ENCODE measurements at regions not wholly inside any gene's neighbourhood (a gene's known extent, or its start where the extent isn't known, plus 50 kb on each side); places are given as distances from the start of the nearest gene placed in this dataset.

GRCh38 chr2:8416849-8417832 lies 264.7 kb upstream of the ID2 start:
- H3K27me3 ChIP-seq (ENCODE audit: control insufficient read depth, insufficient read depth, low read length): peaks cover 2% of the 10 kb centered on the region
- no peaks in the 10 kb centered on the region for H3K4me1 ChIP-seq (ENCODE audit: control insufficient read depth, insufficient read depth, low read length)
- H3K36me3 ChIP-seq (ENCODE audit: insufficient read depth, low read length): no peaks in the 10 kb centered on the region
- H3K9me3 ChIP-seq (replicated peaks; ENCODE audit: low read length): no peaks in the 10 kb centered on the region
- no peak overlapping the region for H3K4me2 ChIP-seq (ENCODE audit: low read length)
- H3K9ac ChIP-seq (ENCODE audit: low read depth, low read length): no peak overlapping the region
- no peak overlapping the region for H3K4me3 ChIP-seq (ENCODE audit: low read length)

GRCh38 chr2:8418721-8419120 lies 263.1 kb upstream of the ID2 start:
- Histone ChIP-seq H3K27me3 (ENCODE audit: control insufficient read depth, insufficient read depth, low read length) (peaks cover 4% of the 10 kb centered on the region), H3K4me2 (ENCODE audit: low read length) (no peak overlapping the region), H3K4me3 (ENCODE audit: low read length) (no peak overlapping the region), H3K36me3 (ENCODE audit: insufficient read depth, low read length) (no peaks in the 10 kb centered on the region), H3K9me3 (replicated peaks; ENCODE audit: low read length) (no peaks in the 10 kb centered on the region), H3K4me1 (ENCODE audit: control insufficient read depth, insufficient read depth, low read length) (no peaks in the 10 kb centered on the region), H3K9ac (ENCODE audit: low read depth, low read length) (no peak overlapping the region)

GRCh38 chr2:8421658-8422449 lies 260.0 kb upstream of the ID2 start:
- no peaks in the 10 kb centered on the region for H3K4me1 ChIP-seq (ENCODE audit: control insufficient read depth, insufficient read depth, low read length)
- H3K9ac ChIP-seq (ENCODE audit: low read depth, low read length): no peak overlapping the region
- H3K27me3 ChIP-seq (ENCODE audit: control insufficient read depth, insufficient read depth, low read length): peaks cover 4% of the 10 kb centered on the region
- H3K4me3 ChIP-seq (ENCODE audit: low read length): no peak overlapping the region
- H3K9me3 ChIP-seq (replicated peaks; ENCODE audit: low read length): no peaks in the 10 kb centered on the region
- H3K4me2 ChIP-seq (ENCODE audit: low read length): no peak overlapping the region
- H3K36me3 ChIP-seq (ENCODE audit: insufficient read depth, low read length): no peaks in the 10 kb centered on the region

GRCh38 chr2:8422450-8422800 lies 259.4 kb upstream of the ID2 start:
- H3K9ac ChIP-seq (ENCODE audit: low read depth, low read length): no peak overlapping the region
- H3K4me3 ChIP-seq (ENCODE audit: low read length): no peak overlapping the region
- H3K4me1 ChIP-seq (ENCODE audit: control insufficient read depth, insufficient read depth, low read length): no peaks in the 10 kb centered on the region
- H3K9me3 ChIP-seq (replicated peaks; ENCODE audit: low read length): no peaks in the 10 kb centered on the region
- H3K36me3 ChIP-seq (ENCODE audit: insufficient read depth, low read length): no peaks in the 10 kb centered on the region
- no peak overlapping the region for H3K4me2 ChIP-seq (ENCODE audit: low read length)
- peaks cover 4% of the 10 kb centered on the region for H3K27me3 ChIP-seq (ENCODE audit: control insufficient read depth, insufficient read depth, low read length)

GRCh38 chr2:8424997-8425900 lies 256.6 kb upstream of the ID2 start:
- Histone ChIP-seq H3K4me2 (ENCODE audit: low read length) (no peak overlapping the region), H3K9ac (ENCODE audit: low read depth, low read length) (no peak overlapping the region), H3K27me3 (ENCODE audit: control insufficient read depth, insufficient read depth, low read length) (peaks cover 4% of the 10 kb centered on the region), H3K9me3 (replicated peaks; ENCODE audit: low read length) (no peaks in the 10 kb centered on the region), H3K36me3 (ENCODE audit: insufficient read depth, low read length) (no peaks in the 10 kb centered on the region), H3K4me3 (ENCODE audit: low read length) (no peak overlapping the region), H3K4me1 (ENCODE audit: control insufficient read depth, insufficient read depth, low read length) (no peaks in the 10 kb centered on the region)

- Histone ChIP-seq H3K36me3 (ENCODE audit: insufficient read depth, low read length) (no peaks in the 10 kb centered on the region), H3K9me3 (replicated peaks; ENCODE audit: low read length) (no peaks in the 10 kb centered on the region), H3K4me3 (ENCODE audit: low read length) (no peak overlapping the region), H3K9ac (ENCODE audit: low read depth, low read length) (no peak overlapping the region), H3K27me3 (ENCODE audit: control insufficient read depth, insufficient read depth, low read length) (peaks cover 4% of the 10 kb centered on the region), H3K4me1 (ENCODE audit: control insufficient read depth, insufficient read depth, low read length) (no peaks in the 10 kb centered on the region), H3K4me2 (ENCODE audit: low read length) (no peak overlapping the region)
Observed at GRCh38 chr2:8426550-8426949, 255.3 kb upstream of the ID2 start.

GRCh38 chr2:8427211-8427610 lies 254.6 kb upstream of the ID2 start:
- no peak overlapping the region for H3K9ac ChIP-seq (ENCODE audit: low read depth, low read length)
- H3K36me3 ChIP-seq (ENCODE audit: insufficient read depth, low read length): no peaks in the 10 kb centered on the region
- H3K4me3 ChIP-seq (ENCODE audit: low read length): no peak overlapping the region
- peaks cover 2% of the 10 kb centered on the region for H3K27me3 ChIP-seq (ENCODE audit: control insufficient read depth, insufficient read depth, low read length)
- H3K4me1 ChIP-seq (ENCODE audit: control insufficient read depth, insufficient read depth, low read length): no peaks in the 10 kb centered on the region
- H3K4me2 ChIP-seq (ENCODE audit: low read length): no peak overlapping the region
- no peaks in the 10 kb centered on the region for H3K9me3 ChIP-seq (replicated peaks; ENCODE audit: low read length)

- Histone ChIP-seq H3K9ac (ENCODE audit: low read depth, low read length) (no peak overlapping the region), H3K4me3 (ENCODE audit: low read length) (no peak overlapping the region), H3K4me1 (ENCODE audit: control insufficient read depth, insufficient read depth, low read length) (no peaks in the 10 kb centered on the region), H3K4me2 (ENCODE audit: low read length) (no peak overlapping the region), H3K9me3 (replicated peaks; ENCODE audit: low read length) (no peaks in the 10 kb centered on the region), H3K36me3 (ENCODE audit: insufficient read depth, low read length) (no peaks in the 10 kb centered on the region), H3K27me3 (ENCODE audit: control insufficient read depth, insufficient read depth, low read length) (no peaks in the 10 kb centered on the region)
Observed at GRCh38 chr2:8430628-8431027, 251.2 kb upstream of the ID2 start.

- H3K9ac ChIP-seq (ENCODE audit: low read depth, low read length): no peak overlapping the region
Observed at GRCh38 chr2:8431446-8432125, 250.3 kb upstream of the ID2 start.

GRCh38 chr2:8432706-8433336 lies 249.0 kb upstream of the ID2 start:
- H3K27me3 ChIP-seq (ENCODE audit: control insufficient read depth, insufficient read depth, low read length): no peaks in the 10 kb centered on the region
- no peak overlapping the region for H3K4me3 ChIP-seq (ENCODE audit: low read length)
- no peak overlapping the region for H3K4me2 ChIP-seq (ENCODE audit: low read length)
- H3K36me3 ChIP-seq (ENCODE audit: insufficient read depth, low read length): no peaks in the 10 kb centered on the region
- H3K9me3 ChIP-seq (replicated peaks; ENCODE audit: low read length): no peaks in the 10 kb centered on the region
- no peak overlapping the region for H3K9ac ChIP-seq (ENCODE audit: low read depth, low read length)
- H3K4me1 ChIP-seq (ENCODE audit: control insufficient read depth, insufficient read depth, low read length): no peaks in the 10 kb centered on the region

More at GRCh38 chr2:8431446-8432125, 250.3 kb upstream of the ID2 start:
- H3K27me3 ChIP-seq (ENCODE audit: control insufficient read depth, insufficient read depth, low read length): no peaks in the 10 kb centered on the region
- no peaks in the 10 kb centered on the region for H3K4me1 ChIP-seq (ENCODE audit: control insufficient read depth, insufficient read depth, low read length)
- no peak overlapping the region for H3K4me3 ChIP-seq (ENCODE audit: low read length)
- no peaks in the 10 kb centered on the region for H3K36me3 ChIP-seq (ENCODE audit: insufficient read depth, low read length)
- H3K9me3 ChIP-seq (replicated peaks; ENCODE audit: low read length): no peaks in the 10 kb centered on the region
- H3K4me2 ChIP-seq (ENCODE audit: low read length): no peak overlapping the region

Data from skeletal muscle satellite cell (primary cell).